Upper lobe of left lung (tissue), 4 donors: ENCODE measurements at regions not wholly inside any gene's neighbourhood (a gene's known extent, or its start where the extent isn't known, plus 50 kb on each side); places are given as distances from the start of the nearest gene placed in this dataset.

Experiments used
- EP300 ChIP-seq, 4 donors: sonication (generic); formaldehyde crosslinking; IDR thresholded peaks; one replicate each; pipeline ENCODE4 v1.5.1; 2017; ENCODE audit warnings: antibody characterized with exemption in 4 of 4, control low read depth in 2 of 4
- POLR2A ChIP-seq, 4 donors: fragments of 450-650 bp; IDR thresholded peaks; one replicate each; pipeline ENCODE4 v1.5.1; 2016 to 2017; ENCODE audit warnings: antibody characterized with exemption in 4 of 4, mild to moderate bottlenecking in 2 of 4
- TF ChIP-seq, protein P1 (sequence below), 6 experiments: fragments of 450-650 bp in 4 of 6; fragments of 200-600 bp in 2 of 6; sonication (generic) in 2 of 6; IDR thresholded peaks; one replicate each; pipeline ENCODE4 v1.5.1; 2016 to 2019; ENCODE audit warnings: antibody characterized with exemption in 6 of 6

GRCh38 chr4:177242651-177243286 is 66.9 kb upstream of the NEIL3 start:
- TF ChIP-seq POLR2A (IDR thresholded peaks at IDR 0.05) (no peak), EP300 (IDR thresholded peaks at IDR 0.05) (no peak)
- TF ChIP-seq, protein P1, sequence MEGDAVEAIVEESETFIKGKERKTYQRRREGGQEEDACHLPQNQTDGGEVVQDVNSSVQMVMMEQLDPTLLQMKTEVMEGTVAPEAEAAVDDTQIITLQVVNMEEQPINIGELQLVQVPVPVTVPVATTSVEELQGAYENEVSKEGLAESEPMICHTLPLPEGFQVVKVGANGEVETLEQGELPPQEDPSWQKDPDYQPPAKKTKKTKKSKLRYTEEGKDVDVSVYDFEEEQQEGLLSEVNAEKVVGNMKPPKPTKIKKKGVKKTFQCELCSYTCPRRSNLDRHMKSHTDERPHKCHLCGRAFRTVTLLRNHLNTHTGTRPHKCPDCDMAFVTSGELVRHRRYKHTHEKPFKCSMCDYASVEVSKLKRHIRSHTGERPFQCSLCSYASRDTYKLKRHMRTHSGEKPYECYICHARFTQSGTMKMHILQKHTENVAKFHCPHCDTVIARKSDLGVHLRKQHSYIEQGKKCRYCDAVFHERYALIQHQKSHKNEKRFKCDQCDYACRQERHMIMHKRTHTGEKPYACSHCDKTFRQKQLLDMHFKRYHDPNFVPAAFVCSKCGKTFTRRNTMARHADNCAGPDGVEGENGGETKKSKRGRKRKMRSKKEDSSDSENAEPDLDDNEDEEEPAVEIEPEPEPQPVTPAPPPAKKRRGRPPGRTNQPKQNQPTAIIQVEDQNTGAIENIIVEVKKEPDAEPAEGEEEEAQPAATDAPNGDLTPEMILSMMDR (IDR thresholded peaks at IDR 0.05), result no peak
